Brain microvascular endothelial cell (primary cell): ENCODE measurements at regions not wholly inside any gene's neighbourhood (a gene's known extent, or its start where the extent isn't known, plus 50 kb on each side); places are given as distances from the start of the nearest gene placed in this dataset.

Source experiments
- DNase-seq: peaks from one replicate; pipeline ENCODE4 v3.0.0-alpha.2; 2020
- H3K27ac ChIP-seq: fragments of 250-450 bp; sonication (Bioruptor Pico); 2 replicates; pipeline ENCODE4 v1.5.1; 2020; ENCODE audit warnings: mild to moderate bottlenecking, moderate library complexity
- H3K27me3 ChIP-seq: fragments of 250-450 bp; sonication (Bioruptor Pico); replicated peaks from 2 replicates; pipeline ENCODE4 v1.5.1; 2020; ENCODE audit warnings: mild to moderate bottlenecking
- H3K36me3 ChIP-seq: fragments of 250-450 bp; sonication (Bioruptor Pico); replicated peaks from 2 replicates; pipeline ENCODE4 v1.5.1; 2020; ENCODE audit warnings: mild to moderate bottlenecking
- H3K4me3 ChIP-seq: 2 replicates; pipeline ENCODE4 v1.5.1; 2011; ENCODE audit warnings: low read depth, mild to moderate bottlenecking, control low read depth, low read length, moderate library complexity
- CTCF ChIP-seq: IDR thresholded peaks from 2 replicates; pipeline ENCODE4 v1.5.1; 2011; ENCODE audit warnings: low read depth, mild to moderate bottlenecking, moderate library complexity, low read length, control low read depth, inconsistent platforms; ENCODE audit errors: missing control alignments
- in situ Hi-C: cut with HindIII; loops from 2 replicates; pipeline ENCODE4 v1.10.0; 2017; ENCODE audit warnings: low sequenced_read_pairs, low pct_ligation_motif_present

GRCh38 chr2:121038031-121038430 lies 247.0 kb downstream of the TFCP2L1 start:
- peaks cover 16% of the 10 kb centered on the region for H3K27me3 ChIP-seq
- H3K36me3 ChIP-seq: no peaks in the 10 kb centered on the region
- no peak for TF ChIP-seq CTCF
- no peak overlapping the region for H3K27ac ChIP-seq
- DNase-seq: no peak
- in situ Hi-C loops: no loop called here
- no peak overlapping the region for H3K4me3 ChIP-seq

- no peak for TF ChIP-seq CTCF
- no peak overlapping the region for H3K27ac ChIP-seq
- no peak overlapping the region for H3K4me3 ChIP-seq
- peaks cover 13% of the 10 kb centered on the region for H3K27me3 ChIP-seq
- no peak for DNase-seq
- in situ Hi-C loops: no loop called here
- no peaks in the 10 kb centered on the region for H3K36me3 ChIP-seq
Observed at GRCh38 chr2:121038431-121038830, 246.6 kb downstream of the TFCP2L1 start.

- Histone ChIP-seq H3K4me3 (no peak overlapping the region), H3K27me3 (peaks cover 8% of the 10 kb centered on the region), H3K36me3 (no peaks in the 10 kb centered on the region), H3K27ac (no peak overlapping the region)
- DNase-seq: no peak
- TF ChIP-seq CTCF: no peak
- in situ Hi-C loops: no loop called here
Observed at GRCh38 chr2:121038891-121039616, 245.9 kb downstream of the TFCP2L1 start.

- in situ Hi-C loops: no loop called here
- DNase-seq: no peak
- H3K27me3 ChIP-seq: peaks cover 4% of the 10 kb centered on the region
- no peak overlapping the region for H3K27ac ChIP-seq
- H3K4me3 ChIP-seq: no peak overlapping the region
- TF ChIP-seq CTCF: no peak
- no peaks in the 10 kb centered on the region for H3K36me3 ChIP-seq
Observed at GRCh38 chr2:121039679-121040078, 245.3 kb downstream of the TFCP2L1 start.

- Histone ChIP-seq H3K4me3 (no peak overlapping the region), H3K36me3 (no peaks in the 10 kb centered on the region), H3K27ac (no peak overlapping the region), H3K27me3 (peaks cover 2% of the 10 kb centered on the region)
- in situ Hi-C loops: no loop called here
- no peak for TF ChIP-seq CTCF
- no peak for DNase-seq
Observed at GRCh38 chr2:121041516-121041915, 243.5 kb downstream of the TFCP2L1 start.

GRCh38 chr2:121043061-121043826 lies 241.8 kb downstream of the TFCP2L1 start:
- Histone ChIP-seq H3K4me3 (no peak overlapping the region), H3K27me3 (peaks cover 2% of the 10 kb centered on the region), H3K36me3 (no peaks in the 10 kb centered on the region), H3K27ac (no peak overlapping the region)
- in situ Hi-C loops: no loop called here
- DNase-seq: no peak
- TF ChIP-seq CTCF: no peak
